H9 (cell line): ENCODE measurements at regions not wholly inside any gene's neighbourhood (a gene's known extent, or its start where the extent isn't known, plus 50 kb on each side); places are given as distances from the start of the nearest gene placed in this dataset.

Experiments used
- DNase-seq: peaks from one replicate; pipeline ENCODE4 v3.0.0-alpha.2; 2017
- H2AFZ ChIP-seq: one replicate; pipeline ENCODE4 v1.6.1; 2013; ENCODE audit warnings: mild to moderate bottlenecking, low read length, control low read depth, moderate library complexity
- H2AK5ac ChIP-seq: 2 replicates; pipeline ENCODE4 v1.6.1; 2013; ENCODE audit warnings: low read length, control low read depth, mixed read lengths; ENCODE audit not compliant: insufficient read length
- H2BK120ac ChIP-seq: one replicate; pipeline ENCODE4 v1.6.1; 2013; ENCODE audit warnings: low read depth, mild to moderate bottlenecking, low read length, control low read depth, inconsistent platforms; ENCODE audit not compliant: poor library complexity, severe bottlenecking
- H2BK12ac ChIP-seq: 2 replicates; pipeline ENCODE4 v1.6.1; 2013; ENCODE audit warnings: low read length, control low read depth, mixed read lengths, low read depth; ENCODE audit not compliant: insufficient read length
- H2BK15ac ChIP-seq: 2 replicates; pipeline ENCODE4 v1.6.1; 2013; ENCODE audit warnings: low read depth, low read length, control low read depth
- H2BK20ac ChIP-seq: one replicate; pipeline ENCODE4 v1.6.1; 2013; ENCODE audit warnings: low read depth, mild to moderate bottlenecking, low read length, control low read depth, inconsistent platforms; ENCODE audit not compliant: poor library complexity, severe bottlenecking
- H2BK5ac ChIP-seq: 2 replicates; pipeline ENCODE4 v1.6.1; 2013; ENCODE audit warnings: low read length, control low read depth, mixed read lengths; ENCODE audit not compliant: insufficient read length
- H3K14ac ChIP-seq: 2 replicates; pipeline ENCODE4 v1.6.1; 2013; ENCODE audit warnings: low read length, control low read depth; ENCODE audit not compliant: insufficient read depth
- H3K18ac ChIP-seq: 2 replicates; pipeline ENCODE4 v1.6.1; 2013; ENCODE audit warnings: low read depth, mild to moderate bottlenecking, mixed read lengths, low read length, control low read depth; ENCODE audit not compliant: insufficient read length
- H3K23ac ChIP-seq: 2 replicates; pipeline ENCODE4 v1.6.1; 2013; ENCODE audit warnings: low read length, control low read depth, mixed read lengths, low read depth; ENCODE audit not compliant: insufficient read length
- H3K23me2 ChIP-seq: 2 replicates; pipeline ENCODE4 v1.6.1; 2013; ENCODE audit warnings: low read depth, mild to moderate bottlenecking, mixed read lengths, low read length, control low read depth; ENCODE audit not compliant: insufficient read length, poor library complexity, severe bottlenecking
- H3K27ac ChIP-seq: 2 replicates; pipeline ENCODE4 v1.5.1; 2013; ENCODE audit warnings: low read length, control low read depth, mixed read lengths, low read depth; ENCODE audit not compliant: insufficient read length
- H3K27me3 ChIP-seq: 2 replicates; pipeline ENCODE4 v1.6.1; 2013; ENCODE audit warnings: low read length, control low read depth, inconsistent platforms; ENCODE audit not compliant: insufficient read depth
- H3K4ac ChIP-seq: 2 replicates; pipeline ENCODE4 v1.6.1; 2013; ENCODE audit warnings: low read depth, mild to moderate bottlenecking, control low read depth, inconsistent platforms, low read length, moderate library complexity
- H3K4me1 ChIP-seq: 2 replicates; pipeline ENCODE4 v1.6.1; 2013; ENCODE audit warnings: low read length, control low read depth, inconsistent platforms; ENCODE audit not compliant: insufficient read depth
- H3K4me2 ChIP-seq: 2 replicates; pipeline ENCODE4 v1.6.1; 2013; ENCODE audit warnings: low read length, control low read depth, mixed read lengths; ENCODE audit not compliant: insufficient read length, insufficient read depth
- H3K56ac ChIP-seq: 2 replicates; pipeline ENCODE4 v1.6.1; 2013; ENCODE audit warnings: low read depth, mild to moderate bottlenecking, mixed read lengths, low read length, control low read depth; ENCODE audit not compliant: insufficient read length
- H3K79me1 ChIP-seq: 2 replicates; pipeline ENCODE4 v1.6.1; 2013; ENCODE audit warnings: low read depth, mild to moderate bottlenecking, moderate library complexity, low read length, control low read depth, inconsistent platforms; ENCODE audit not compliant: insufficient read depth, poor library complexity, severe bottlenecking
- H3K79me2 ChIP-seq: 2 replicates; pipeline ENCODE4 v1.6.1; 2013; ENCODE audit warnings: low read length, control low read depth, inconsistent platforms; ENCODE audit not compliant: insufficient read depth
- H3K9ac ChIP-seq: 2 replicates; pipeline ENCODE4 v1.6.1; 2013; ENCODE audit warnings: low read length, control low read depth, mixed read lengths; ENCODE audit not compliant: insufficient read length; ENCODE audit errors: extremely low read depth
- H3K9me3 ChIP-seq: one replicate; pipeline ENCODE4 v1.6.1; 2013; ENCODE audit warnings: low read depth, low read length, inconsistent platforms; ENCODE audit not compliant: control insufficient read depth
- H3T11ph ChIP-seq: one replicate; pipeline ENCODE4 v1.6.1; 2013; ENCODE audit warnings: mild to moderate bottlenecking, low read length, control low read depth, inconsistent platforms
- H4K20me1 ChIP-seq: one replicate; pipeline ENCODE4 v1.6.1; 2013; ENCODE audit not compliant: control insufficient read depth, insufficient read length, insufficient read depth
- H4K5ac ChIP-seq: 2 replicates; pipeline ENCODE4 v1.6.1; 2013; ENCODE audit warnings: low read depth, mild to moderate bottlenecking, mixed read lengths, low read length, control low read depth; ENCODE audit not compliant: insufficient read length
- H4K8ac ChIP-seq: replicated peaks from 2 replicates; pipeline ENCODE4 v1.6.1; 2013; ENCODE audit warnings: low read length, control low read depth, mixed read lengths, low read depth; ENCODE audit not compliant: insufficient read length
- H4K91ac ChIP-seq: 2 replicates; pipeline ENCODE4 v1.6.1; 2013; ENCODE audit warnings: low read depth, mild to moderate bottlenecking, moderate library complexity, mixed read lengths, low read length, control low read depth; ENCODE audit not compliant: insufficient read length
- H3K27ac Mint-ChIP-seq, 3 experiments: 2 replicates in 2 of 3; 3 replicates in 1 of 3; pipeline ENCODE4 v1.8.0; 2020 to 2021; ENCODE audit warnings: mixed read lengths in 3 of 3, mild to moderate bottlenecking in 1 of 3, moderate library complexity in 1 of 3
- H3K27me3 Mint-ChIP-seq: 2 replicates; pipeline ENCODE4 v1.8.0; 2021; ENCODE audit warnings: low read depth, mild to moderate bottlenecking, moderate library complexity, mixed read lengths
- H3K36me3 Mint-ChIP-seq, 3 experiments: 2 replicates in 2 of 3; 3 replicates in 1 of 3; pipeline ENCODE4 v1.8.0; 2020 to 2021; ENCODE audit warnings: low read depth in 3 of 3, mixed read lengths in 3 of 3; ENCODE audit not compliant: insufficient read depth in 1 of 3
- H3K4me1 Mint-ChIP-seq, 2 experiments: 2 replicates each; pipeline ENCODE4 v1.8.0; 2020; ENCODE audit warnings: mixed read lengths in 2 of 2
- H3K4me3 Mint-ChIP-seq, 2 experiments: 2 replicates in 1 of 2; 3 replicates in 1 of 2; pipeline ENCODE4 v1.8.0; 2020 to 2021; ENCODE audit warnings: mild to moderate bottlenecking in 2 of 2, mixed read lengths in 2 of 2, moderate library complexity in 1 of 2
- H3K9me3 Mint-ChIP-seq, 2 experiments: 2 replicates in 1 of 2; 3 replicates in 1 of 2; pipeline ENCODE4 v1.8.0; 2020; ENCODE audit warnings: mild to moderate bottlenecking in 2 of 2, mixed read lengths in 2 of 2, moderate library complexity in 1 of 2
- CTCF ChIP-seq: fragments of 200-600 bp; sonication (generic); conservative IDR thresholded peaks from 3 replicates; pipeline ENCODE4 v1.8.0; 2021; ENCODE audit warnings: antibody characterized with exemption, mild to moderate bottlenecking
- whole genome bisulfite sequencing: extraction: QIAGEN DNeasy Blood & Tissue Kit; methylation state at CpG from one replicate; pipeline ENCODE4 v1.1.7; 2013; ENCODE audit warnings: missing lambda C conversion rate, low lambda C conversion rate, mixed read lengths; ENCODE audit not compliant: insufficient read length; ENCODE audit errors: extremely low coverage; 5-methylcytosine and 5-hydroxymethylcytosine counted together

- H3K14ac ChIP-seq = no peak overlapping the region
- no peak overlapping the region for H2BK5ac ChIP-seq
- no peak overlapping the region for H2AFZ ChIP-seq
- H2BK15ac ChIP-seq = no peak overlapping the region
- no peaks in the 10 kb centered on the region for H3K4me1 ChIP-seq
- H3K18ac ChIP-seq = no peak overlapping the region
- no peaks in the 10 kb centered on the region for H3K9me3 ChIP-seq
- H4K20me1 ChIP-seq = no peaks in the 10 kb centered on the region
- no peak overlapping the region for H2BK20ac ChIP-seq
- no peak overlapping the region for H4K8ac ChIP-seq
- H3K56ac ChIP-seq = no peak overlapping the region
- H3K27me3 ChIP-seq = no peaks in the 10 kb centered on the region
- H4K5ac ChIP-seq = no peak overlapping the region
- no peak overlapping the region for H2BK120ac ChIP-seq
- H3K23me2 ChIP-seq = no peaks in the 10 kb centered on the region
- no peak overlapping the region for H3K4me3 Mint-ChIP-seq
- H3K4me1 Mint-ChIP-seq = peaks cover 4 to 6% of the 10 kb centered on the region in 2 experiments
- H3K27me3 Mint-ChIP-seq = peaks cover 2% of the 10 kb centered on the region; the same call in 1 of the 2 replicates
- no peaks in the 10 kb centered on the region for H3K79me2 ChIP-seq
- H3K36me3 Mint-ChIP-seq = peaks cover 0 to 18% (median 0%) of the 10 kb centered on the region in 3 experiments; a peak in 3 of 7 replicates
- H2BK12ac ChIP-seq = no peak overlapping the region
- H3K4ac ChIP-seq = no peak overlapping the region
- no peak overlapping the region for H3K27ac Mint-ChIP-seq
- no peak overlapping the region for H3K4me2 ChIP-seq
- peaks cover 12 to 13% of the 10 kb centered on the region in 2 experiments for H3K9me3 Mint-ChIP-seq
- H2AK5ac ChIP-seq = no peak overlapping the region
- no peak for TF ChIP-seq CTCF
- DNase-seq = no peak
- no peak overlapping the region for H3K27ac ChIP-seq
- no peak overlapping the region for H3K9ac ChIP-seq
- H3K79me1 ChIP-seq = no peaks in the 10 kb centered on the region
- WGBS = no CpG with 5 or more reads among the region's 1 CpG
- no peak overlapping the region for H3T11ph ChIP-seq
- no peak overlapping the region for H4K91ac ChIP-seq
- H3K23ac ChIP-seq = no peak overlapping the region
Observed at GRCh38 chr4:43136752-43137151, 244.2 kb downstream of the GRXCR1 start.
